ENCODE measurements at regions not wholly inside any gene's neighbourhood (a gene's known extent, or its start where the extent isn't known, plus 50 kb on each side); places are given as distances from the start of the nearest gene placed in this dataset.

DNA sequence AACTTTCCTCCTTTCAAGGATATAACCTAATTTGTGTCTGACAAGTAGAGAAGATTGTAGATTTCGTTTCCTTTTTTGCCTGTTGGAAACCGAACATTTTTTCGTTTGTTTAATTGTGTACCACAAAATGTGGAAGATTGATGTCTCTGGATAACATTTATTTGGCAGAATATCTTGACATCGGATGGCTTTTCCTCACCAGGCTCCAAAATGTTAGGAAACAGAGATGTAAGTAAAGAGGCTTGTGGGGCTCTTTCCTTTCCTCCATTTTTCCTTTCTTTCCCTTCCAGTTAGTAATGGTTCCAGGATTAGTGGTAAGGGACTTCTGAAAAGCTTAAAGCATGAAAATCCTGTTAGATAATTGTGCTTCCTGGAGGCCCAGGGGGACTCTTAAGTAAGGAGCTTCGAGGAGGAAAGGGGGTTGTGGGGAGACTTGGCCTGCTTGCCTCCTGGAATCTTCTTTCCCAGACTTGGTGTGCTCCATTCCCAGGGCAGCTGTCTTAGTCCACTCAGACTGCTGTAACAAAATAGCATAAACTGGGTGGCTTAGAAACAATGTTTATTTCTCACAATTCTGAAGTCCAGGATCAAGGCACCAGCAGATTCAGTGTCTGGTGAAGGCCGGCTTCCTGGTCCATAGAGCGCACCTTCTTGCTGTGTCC lies 243.1 kb upstream of the PWP1 start:
- 62 to 71% (median 65%) methylated on average over 7 of the region's 7 CpGs for WGBS, 4 donors

DNA sequence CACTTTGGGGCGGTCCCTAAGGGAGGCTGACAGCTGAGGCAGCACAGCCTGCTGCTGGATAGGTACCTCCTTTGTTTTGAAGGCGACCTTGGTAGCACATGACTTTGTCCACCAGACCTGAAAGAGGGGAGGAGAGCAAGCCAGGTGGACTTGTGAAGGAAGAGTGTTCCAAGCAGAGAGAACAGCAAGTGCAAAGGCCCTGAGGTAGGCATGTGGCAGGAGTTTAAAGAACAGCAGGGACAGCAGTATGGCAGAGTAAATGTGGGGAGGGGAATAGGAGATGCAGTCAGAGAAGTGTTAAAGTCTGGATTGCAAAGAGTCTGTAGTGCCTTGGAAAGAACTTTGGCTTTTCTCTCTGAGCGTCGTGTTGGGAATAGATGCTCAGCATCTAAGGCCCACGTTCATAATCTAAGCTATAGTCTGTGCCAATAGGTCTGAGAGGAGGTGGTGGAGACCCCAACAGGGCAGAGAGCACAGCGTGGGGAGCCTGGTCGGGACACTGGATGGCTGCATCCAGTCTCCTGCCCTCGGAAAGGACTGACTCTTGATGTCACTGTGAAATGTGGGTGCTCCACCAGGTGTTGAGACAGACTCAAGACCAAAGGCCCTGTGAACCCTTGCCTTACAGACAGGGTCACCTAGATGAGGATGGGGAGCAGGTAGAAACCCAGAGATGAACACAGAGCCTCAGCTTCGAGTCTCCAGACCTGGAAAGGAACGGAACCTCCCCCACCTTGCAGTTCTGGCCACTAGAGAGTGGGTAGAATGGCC lies 242.1 kb upstream of the PWP1 start:
- intact Hi-C loops (cut with DNase I): no loop called here

More for the DNA sequence above, 243.1 kb upstream of the PWP1 start:
- no peaks in the 10 kb centered on the region for H3K36me3 ChIP-seq (replicated peaks in 1 of 2)
- TF ChIP-seq, protein P1, sequence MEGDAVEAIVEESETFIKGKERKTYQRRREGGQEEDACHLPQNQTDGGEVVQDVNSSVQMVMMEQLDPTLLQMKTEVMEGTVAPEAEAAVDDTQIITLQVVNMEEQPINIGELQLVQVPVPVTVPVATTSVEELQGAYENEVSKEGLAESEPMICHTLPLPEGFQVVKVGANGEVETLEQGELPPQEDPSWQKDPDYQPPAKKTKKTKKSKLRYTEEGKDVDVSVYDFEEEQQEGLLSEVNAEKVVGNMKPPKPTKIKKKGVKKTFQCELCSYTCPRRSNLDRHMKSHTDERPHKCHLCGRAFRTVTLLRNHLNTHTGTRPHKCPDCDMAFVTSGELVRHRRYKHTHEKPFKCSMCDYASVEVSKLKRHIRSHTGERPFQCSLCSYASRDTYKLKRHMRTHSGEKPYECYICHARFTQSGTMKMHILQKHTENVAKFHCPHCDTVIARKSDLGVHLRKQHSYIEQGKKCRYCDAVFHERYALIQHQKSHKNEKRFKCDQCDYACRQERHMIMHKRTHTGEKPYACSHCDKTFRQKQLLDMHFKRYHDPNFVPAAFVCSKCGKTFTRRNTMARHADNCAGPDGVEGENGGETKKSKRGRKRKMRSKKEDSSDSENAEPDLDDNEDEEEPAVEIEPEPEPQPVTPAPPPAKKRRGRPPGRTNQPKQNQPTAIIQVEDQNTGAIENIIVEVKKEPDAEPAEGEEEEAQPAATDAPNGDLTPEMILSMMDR (IDR thresholded peaks at IDR 0.05): no peak
- TF ChIP-seq POLR2A (IDR thresholded peaks at IDR 0.05): no peak
- H3K4me3 ChIP-seq: peak overlapping the region in 1 of 4 donors; percentile 36
- intact Hi-C loops (cut with DNase I): no loop called here
- no peak overlapping the region for H3K27ac ChIP-seq
- no peaks in the 10 kb centered on the region for H3K9me3 ChIP-seq (replicated peaks in 1 of 3)
- H3K4me1 ChIP-seq (replicated peaks in 1 of 2): no peaks in the 10 kb centered on the region
- DNase-seq: no peak
- H3K27me3 ChIP-seq: no peaks in the 10 kb centered on the region

DNA sequence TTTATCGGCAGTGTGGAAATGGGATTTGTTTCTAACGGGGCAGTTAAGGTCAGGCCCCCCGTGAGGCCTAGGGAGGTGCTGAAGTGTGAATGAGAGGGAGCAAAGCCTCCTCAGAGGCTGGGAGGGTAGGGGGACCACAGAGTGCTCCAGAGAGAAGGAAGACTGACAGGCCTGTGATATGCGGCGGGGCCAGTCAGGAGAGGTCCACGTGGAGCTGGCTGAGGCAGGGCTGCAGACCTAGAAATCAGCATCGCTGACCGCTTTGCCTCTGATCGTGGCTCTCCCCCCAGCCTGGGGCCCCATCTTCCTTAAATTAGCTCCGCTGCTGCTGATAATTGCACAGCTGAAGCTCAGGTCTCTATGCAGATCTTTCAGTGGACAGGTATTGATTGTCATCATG lies 240.8 kb upstream of the PWP1 start:
- DNase-seq: no peak

More for the DNA sequence above, 242.1 kb upstream of the PWP1 start:
- TF ChIP-seq, protein P1 (IDR thresholded peaks at IDR 0.05): no peak
- TF ChIP-seq POLR2A (IDR thresholded peaks at IDR 0.05): no peak
- Histone ChIP-seq H3K36me3 (replicated peaks in 1 of 2) (no peaks in the 10 kb centered on the region), H3K4me3 (no peak overlapping the region), H3K9me3 (replicated peaks in 1 of 3) (no peaks in the 10 kb centered on the region), H3K4me1 (replicated peaks in 1 of 2) (no peaks in the 10 kb centered on the region), H3K27ac (no peak overlapping the region), H3K27me3 (no peaks in the 10 kb centered on the region)
- DNase-seq: no peak
- WGBS, 4 donors: 90 to 94% (median 91%) methylated on average over 10 of the region's 10 CpGs

DNA sequence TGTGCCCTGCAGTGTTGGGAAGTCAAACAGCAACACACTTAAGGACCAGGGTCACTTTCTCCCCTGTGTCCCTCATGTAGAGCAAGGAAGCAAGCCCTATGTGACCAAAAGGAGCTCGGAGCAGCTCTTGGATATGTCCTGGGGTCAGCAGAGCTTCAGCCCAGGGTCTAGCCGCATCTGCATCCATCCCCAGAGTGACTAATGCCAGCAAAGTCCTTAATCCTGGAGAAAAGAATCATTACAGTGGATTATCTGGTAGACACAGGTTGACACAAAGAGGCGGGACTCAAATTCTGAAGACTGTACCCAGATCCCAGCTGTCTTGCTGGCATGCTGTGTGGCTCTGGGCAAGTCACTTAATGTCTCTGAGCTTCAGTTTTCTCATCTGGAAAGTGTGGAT lies 239.1 kb upstream of the PWP1 start:
- DNase-seq: no peak
- Histone ChIP-seq H3K27ac (no peak overlapping the region), H3K4me3 (no peak overlapping the region), H3K4me1 (replicated peaks in 1 of 2) (no peaks in the 10 kb centered on the region), H3K36me3 (replicated peaks in 1 of 2) (no peaks in the 10 kb centered on the region), H3K27me3 (no peaks in the 10 kb centered on the region), H3K9me3 (replicated peaks in 1 of 3) (no peaks in the 10 kb centered on the region)
- TF ChIP-seq POLR2A (IDR thresholded peaks at IDR 0.05): no peak
- TF ChIP-seq, protein P1 (IDR thresholded peaks at IDR 0.05): no peak
- WGBS, 4 donors: 91 to 96% (median 93%) methylated on average over 2 to 3 of the region's 3 CpGs
- intact Hi-C loops (cut with DNase I): loop anchor here in 1 of 2 donors (5.0 kb wide), 1 partner anchor 161 kb away; no protein-coding TSS in a partner anchor

More for the DNA sequence above, 240.8 kb upstream of the PWP1 start:
- Histone ChIP-seq H3K27me3 (no peaks in the 10 kb centered on the region), H3K9me3 (replicated peaks in 1 of 3) (no peaks in the 10 kb centered on the region), H3K4me3 (no peak overlapping the region), H3K4me1 (replicated peaks in 1 of 2) (no peaks in the 10 kb centered on the region), H3K36me3 (replicated peaks in 1 of 2) (no peaks in the 10 kb centered on the region), H3K27ac (no peak overlapping the region)
- 86 to 91% (median 89%) methylated on average over 6 to 10 of the region's 10 CpGs for WGBS, 4 donors
- intact Hi-C loops (cut with DNase I): loop anchor here in 1 of 2 donors (5.0 kb wide), 1 partner anchor 163 kb away; no protein-coding TSS in a partner anchor
- TF ChIP-seq POLR2A (IDR thresholded peaks at IDR 0.05): no peak
- TF ChIP-seq, protein P1 (IDR thresholded peaks at IDR 0.05): no peak
